Keratinocyte (primary cell): ENCODE measurements at regions not wholly inside any gene's neighbourhood (a gene's known extent, or its start where the extent isn't known, plus 50 kb on each side); places are given as distances from the start of the nearest gene placed in this dataset.

Experiments used
- DNase-seq: peaks from one replicate; pipeline ENCODE4 v3.0.0-alpha.2; 2011; ENCODE audit warnings: low read depth, missing footprints, low spot score
- FAIRE-seq: peaks from 2 replicates; lab custom pipeline; 2011; peaks lifted over from hg19 to GRCh38; lab: Jason Lieb, UNC
- H2AFZ ChIP-seq: 2 replicates; pipeline ENCODE4 v1.6.0; 2012; ENCODE audit warnings: low read length, control low read depth, inconsistent platforms; ENCODE audit not compliant: control insufficient read depth
- H3K27ac ChIP-seq: 2 replicates; pipeline ENCODE4 v1.5.1; 2011; ENCODE audit warnings: low read length; ENCODE audit not compliant: control insufficient read depth, insufficient read depth
- H3K27me3 ChIP-seq: 3 replicates; pipeline ENCODE4 v1.6.0; 2011; ENCODE audit warnings: low read length; ENCODE audit not compliant: control insufficient read depth, insufficient read depth; ENCODE audit errors: extremely low read depth
- H3K36me3 ChIP-seq, 2 experiments: 2 replicates in 1 of 2; 3 replicates in 1 of 2; pipeline ENCODE4 v1.5.1; 2011; ENCODE audit warnings: low read length in 2 of 2, mild to moderate bottlenecking in 1 of 2; ENCODE audit not compliant: control insufficient read depth in 2 of 2, insufficient read depth in 2 of 2; ENCODE audit errors: extremely low read depth in 1 of 2
- H3K4me1 ChIP-seq: 3 replicates; pipeline ENCODE4 v1.5.1; 2011; ENCODE audit warnings: low read length; ENCODE audit not compliant: control insufficient read depth, insufficient read depth; ENCODE audit errors: extremely low read depth
- H3K4me2 ChIP-seq: 3 replicates; pipeline ENCODE4 v1.6.0; 2011; ENCODE audit warnings: low read depth, low read length; ENCODE audit not compliant: control insufficient read depth, insufficient read depth; ENCODE audit errors: extremely low read depth
- H3K4me3 ChIP-seq, 3 experiments: fragments of 200-600 bp in 1 of 3; sonication (generic) in 1 of 3; 2 replicates in 2 of 3; 3 replicates in 1 of 3; pipeline ENCODE4 v1.5.1; 2011 to 2016; ENCODE audit warnings: low read length in 3 of 3, mild to moderate bottlenecking in 3 of 3, control low read depth in 2 of 3, inconsistent platforms in 1 of 3, low read depth in 1 of 3, mixed read lengths in 1 of 3, mixed run types in 1 of 3, moderate library complexity in 1 of 3; ENCODE audit not compliant: control insufficient read depth in 2 of 3, insufficient read depth in 2 of 3; ENCODE audit errors: extremely low read depth in 1 of 3
- H3K79me2 ChIP-seq: 2 replicates; pipeline ENCODE4 v1.6.0; 2012; ENCODE audit warnings: low read length; ENCODE audit not compliant: control insufficient read depth, insufficient read depth
- H3K9ac ChIP-seq: 3 replicates; pipeline ENCODE4 v1.6.0; 2011; ENCODE audit warnings: low read length; ENCODE audit not compliant: control insufficient read depth, insufficient read depth; ENCODE audit errors: extremely low read depth
- H3K9me1 ChIP-seq: 3 replicates; pipeline ENCODE4 v1.6.0; 2011; ENCODE audit warnings: low read length; ENCODE audit not compliant: control insufficient read depth, insufficient read depth; ENCODE audit errors: extremely low read depth
- H3K9me3 ChIP-seq: 2 replicates; pipeline ENCODE4 v1.5.1; 2012; ENCODE audit warnings: low read depth, low read length; ENCODE audit not compliant: control insufficient read depth
- H4K20me1 ChIP-seq: 3 replicates; pipeline ENCODE4 v1.6.0; 2011; ENCODE audit warnings: low read length; ENCODE audit not compliant: control insufficient read depth, insufficient read depth; ENCODE audit errors: extremely low read depth
- EZH2 ChIP-seq: IDR thresholded peaks from one replicate; pipeline ENCODE4 v1.6.1; 2012; ENCODE audit warnings: inconsistent platforms, mild to moderate bottlenecking, low read length, moderate library complexity
- dilution Hi-C: fragments of 300-500 bp; cut with MboI; formaldehyde crosslinking; loops from one replicate; pipeline ENCODE4 v1.7.0; 2020; ENCODE audit warnings: low sequenced_read_pairs; ENCODE audit not compliant: extremely low pct_ligation_motif_present
- TF ChIP-seq, protein P1 (sequence below), 3 experiments: IDR thresholded peaks in 1 of 3; conservative IDR thresholded peaks in 1 of 3; optimal IDR thresholded peaks in 1 of 3; 2 replicates in 2 of 3; 3 replicates in 1 of 3; pipeline versions ENCODE3 to v1.5.1; 2011; ENCODE audit warnings: low read length in 3 of 3, mild to moderate bottlenecking in 3 of 3, moderate library complexity in 2 of 3, control low read depth in 1 of 3, inconsistent platforms in 1 of 3; ENCODE audit not compliant: insufficient read depth in 2 of 3; ENCODE audit errors: extremely low read depth in 1 of 3

DNA sequence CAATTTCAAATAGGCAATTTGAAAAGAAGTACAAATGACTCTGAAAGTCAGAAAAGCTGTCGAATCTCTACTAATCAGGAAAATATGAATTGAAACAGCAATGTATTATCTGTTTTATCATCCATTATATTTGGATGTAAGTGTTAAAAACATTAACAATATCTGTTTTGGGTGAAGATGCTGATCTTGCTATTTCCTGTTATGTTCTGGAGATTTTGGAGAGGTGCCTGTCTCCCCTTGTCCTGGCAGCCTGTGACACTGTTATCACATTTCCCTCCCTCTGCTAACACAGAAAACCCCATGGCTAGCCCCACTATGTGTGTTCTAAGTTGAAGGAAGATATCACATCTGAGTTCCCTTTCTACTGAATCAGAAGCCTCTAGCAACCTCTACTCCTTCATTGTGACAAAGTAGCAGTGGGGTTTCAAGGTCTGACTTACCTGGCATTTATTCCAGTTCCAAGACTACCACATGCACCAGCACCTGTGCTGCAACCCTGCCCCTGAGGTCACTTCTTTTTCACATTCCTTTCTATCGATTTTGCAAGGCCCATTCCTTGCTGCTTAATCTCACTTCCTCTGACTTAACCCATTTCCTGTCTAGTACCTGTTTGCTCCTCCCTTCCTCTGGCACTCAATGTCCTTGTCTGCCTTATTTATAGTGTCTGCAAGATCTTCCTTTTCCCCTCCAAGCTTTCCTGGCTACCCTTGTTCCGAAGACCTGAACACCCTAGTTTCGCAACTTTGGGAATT, 95.5 kb upstream of the COL8A1 start:
- dilution Hi-C loops, result no loop called here
- FAIRE-seq (peak; percentile 99), DNase-seq (peak; percentile 75)
- Histone ChIP-seq H3K4me3 (no peak overlapping the region), H3K4me1 (peaks cover 48% of the 10 kb centered on the region), H3K9ac (no peak overlapping the region), H3K79me2 (no peaks in the 10 kb centered on the region), H3K9me1 (no peaks in the 10 kb centered on the region), H3K27ac (peak overlapping the region; percentile 15), H3K36me3 (no peaks in the 10 kb centered on the region), H3K4me2 (peak overlapping the region; percentile 46), H3K9me3 (no peaks in the 10 kb centered on the region), H3K27me3 (no peaks in the 10 kb centered on the region), H4K20me1 (no peaks in the 10 kb centered on the region), H2AFZ (no peak overlapping the region)
- TF ChIP-seq, protein P1, sequence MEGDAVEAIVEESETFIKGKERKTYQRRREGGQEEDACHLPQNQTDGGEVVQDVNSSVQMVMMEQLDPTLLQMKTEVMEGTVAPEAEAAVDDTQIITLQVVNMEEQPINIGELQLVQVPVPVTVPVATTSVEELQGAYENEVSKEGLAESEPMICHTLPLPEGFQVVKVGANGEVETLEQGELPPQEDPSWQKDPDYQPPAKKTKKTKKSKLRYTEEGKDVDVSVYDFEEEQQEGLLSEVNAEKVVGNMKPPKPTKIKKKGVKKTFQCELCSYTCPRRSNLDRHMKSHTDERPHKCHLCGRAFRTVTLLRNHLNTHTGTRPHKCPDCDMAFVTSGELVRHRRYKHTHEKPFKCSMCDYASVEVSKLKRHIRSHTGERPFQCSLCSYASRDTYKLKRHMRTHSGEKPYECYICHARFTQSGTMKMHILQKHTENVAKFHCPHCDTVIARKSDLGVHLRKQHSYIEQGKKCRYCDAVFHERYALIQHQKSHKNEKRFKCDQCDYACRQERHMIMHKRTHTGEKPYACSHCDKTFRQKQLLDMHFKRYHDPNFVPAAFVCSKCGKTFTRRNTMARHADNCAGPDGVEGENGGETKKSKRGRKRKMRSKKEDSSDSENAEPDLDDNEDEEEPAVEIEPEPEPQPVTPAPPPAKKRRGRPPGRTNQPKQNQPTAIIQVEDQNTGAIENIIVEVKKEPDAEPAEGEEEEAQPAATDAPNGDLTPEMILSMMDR (optimal IDR thresholded peaks at IDR 0.05 in 1 of 3, IDR thresholded peaks at IDR 0.05 in 1 of 3, conservative IDR thresholded peaks at IDR 0.05 in 1 of 3; ENCODE audit: extremely low read depth in 1 of 3, insufficient read depth in 2 of 3, low read length in 3 of 3), result no peak
- no peak for TF ChIP-seq EZH2

DNA sequence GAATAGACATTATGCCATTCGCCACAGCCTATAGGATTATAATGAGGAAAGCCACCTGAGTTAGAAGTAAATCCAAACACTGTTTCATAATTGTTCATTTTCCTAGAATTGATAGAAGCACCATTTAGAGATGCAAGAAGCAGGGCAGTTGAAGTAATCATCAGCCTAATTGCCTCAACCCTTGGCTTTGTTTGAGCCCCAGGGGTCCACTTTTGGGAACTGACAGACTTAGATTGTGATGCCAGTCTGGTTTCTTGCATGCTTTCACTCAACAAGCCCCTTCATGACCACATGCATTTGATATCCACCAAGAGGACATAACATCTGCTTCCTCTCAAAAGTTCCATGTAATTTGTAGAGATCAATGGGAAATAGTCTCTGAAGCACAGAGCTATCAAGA, 97.2 kb upstream of the COL8A1 start:
- TF ChIP-seq, protein P1 (optimal IDR thresholded peaks at IDR 0.05 in 1 of 3, IDR thresholded peaks at IDR 0.05 in 1 of 3, conservative IDR thresholded peaks at IDR 0.05 in 1 of 3; ENCODE audit: extremely low read depth in 1 of 3, insufficient read depth in 2 of 3, low read length in 3 of 3), result no peak
- no peak for TF ChIP-seq EZH2
- dilution Hi-C loops, result no loop called here
- FAIRE-seq (peak; percentile 44), DNase-seq (no peak)
- H3K4me1 ChIP-seq, result peaks cover 51% of the 10 kb centered on the region
- no peaks in the 10 kb centered on the region for H3K36me3 ChIP-seq
- H3K27ac ChIP-seq, result no peak overlapping the region
- H3K79me2 ChIP-seq, result no peaks in the 10 kb centered on the region
- H3K9ac ChIP-seq, result no peak overlapping the region
- H2AFZ ChIP-seq, result no peak overlapping the region
- H3K4me3 ChIP-seq, result no peak overlapping the region
- H3K4me2 ChIP-seq, result no peak overlapping the region
- H4K20me1 ChIP-seq, result no peaks in the 10 kb centered on the region
- H3K9me3 ChIP-seq, result no peaks in the 10 kb centered on the region
- H3K27me3 ChIP-seq, result no peaks in the 10 kb centered on the region
- H3K9me1 ChIP-seq, result no peaks in the 10 kb centered on the region
